ENCODE measurements at regions not wholly inside any gene's neighbourhood (a gene's known extent, or its start where the extent isn't known, plus 50 kb on each side); places are given as distances from the start of the nearest gene placed in this dataset.
"Not testable (repeated sequence)": the region's sequence is repeated elsewhere in the genome, so short reads cannot be mapped to it uniquely, and the experiment has no call there.

- H3K79me2 ChIP-seq (ENCODE audit: insufficient read depth, low read depth) = no peaks in the 10 kb centered on the region
- H3K4me3 ChIP-seq (IDR thresholded peaks at IDR 0.05; ENCODE audit: insufficient read depth, low read depth, low read length) = no peak overlapping the region
- no peak overlapping the region for H2AFZ ChIP-seq (ENCODE audit: low read depth)
- no peak for TF ChIP-seq CTCF (conservative IDR thresholded peaks at IDR 0.05; ENCODE audit: low read depth, low read length)
- H4K20me1 ChIP-seq (ENCODE audit: insufficient read depth) = no peaks in the 10 kb centered on the region
- H3K36me3 ChIP-seq (ENCODE audit: insufficient read depth) = no peaks in the 10 kb centered on the region
- H3K4me1 ChIP-seq (ENCODE audit: low read depth, poor library complexity, severe bottlenecking) = no peaks in the 10 kb centered on the region
- no peaks in the 10 kb centered on the region for H3K27me3 ChIP-seq (ENCODE audit: insufficient read depth, low read depth)
- H3K27ac ChIP-seq = no peak overlapping the region
- H3K9ac ChIP-seq = no peak overlapping the region
- H3K4me2 ChIP-seq = no peak overlapping the region
Measured at GRCh38 chr5:171724468-171725204, 61.0 kb upstream of the SMIM23 start.

GRCh38 chr5:171725205-171725601 is 60.4 kb upstream of the SMIM23 start:
- Histone ChIP-seq H2AFZ (ENCODE audit: low read depth) (no peak overlapping the region), H3K4me1 (ENCODE audit: low read depth, poor library complexity, severe bottlenecking) (no peaks in the 10 kb centered on the region), H3K79me2 (ENCODE audit: insufficient read depth, low read depth) (no peaks in the 10 kb centered on the region), H3K36me3 (ENCODE audit: insufficient read depth) (no peaks in the 10 kb centered on the region), H3K27me3 (ENCODE audit: insufficient read depth, low read depth) (no peaks in the 10 kb centered on the region), H3K9ac (no peak overlapping the region), H3K4me2 (no peak overlapping the region), H3K4me3 (IDR thresholded peaks at IDR 0.05; ENCODE audit: insufficient read depth, low read depth, low read length) (no peak overlapping the region), H4K20me1 (ENCODE audit: insufficient read depth) (no peaks in the 10 kb centered on the region), H3K27ac (no peak overlapping the region)
- TF ChIP-seq CTCF (conservative IDR thresholded peaks at IDR 0.05; ENCODE audit: low read depth, low read length) = no peak

- not testable (repeated sequence) for H3K4me2 ChIP-seq; H3K27ac ChIP-seq; H3K4me1 ChIP-seq (ENCODE audit: low read depth, poor library complexity, severe bottlenecking); H3K4me3 ChIP-seq (IDR thresholded peaks at IDR 0.05; ENCODE audit: insufficient read depth, low read depth, low read length); H4K20me1 ChIP-seq (ENCODE audit: insufficient read depth); H3K36me3 ChIP-seq (ENCODE audit: insufficient read depth); H2AFZ ChIP-seq (ENCODE audit: low read depth); H3K9ac ChIP-seq; H3K79me2 ChIP-seq (ENCODE audit: insufficient read depth, low read depth); H3K27me3 ChIP-seq (ENCODE audit: insufficient read depth, low read depth)
Measured at GRCh38 chr5:171726819-171727218, 58.8 kb upstream of the SMIM23 start.

- Histone ChIP-seq H4K20me1 (ENCODE audit: insufficient read depth) (no peaks in the 10 kb centered on the region), H3K9ac (no peak overlapping the region), H2AFZ (ENCODE audit: low read depth) (no peak overlapping the region), H3K27ac (no peak overlapping the region), H3K27me3 (ENCODE audit: insufficient read depth, low read depth) (no peaks in the 10 kb centered on the region), H3K4me3 (IDR thresholded peaks at IDR 0.05; ENCODE audit: insufficient read depth, low read depth, low read length) (no peak overlapping the region), H3K36me3 (ENCODE audit: insufficient read depth) (no peaks in the 10 kb centered on the region), H3K4me2 (no peak overlapping the region), H3K79me2 (ENCODE audit: insufficient read depth, low read depth) (no peaks in the 10 kb centered on the region), H3K4me1 (ENCODE audit: low read depth, poor library complexity, severe bottlenecking) (no peaks in the 10 kb centered on the region)
- no peak for TF ChIP-seq CTCF (conservative IDR thresholded peaks at IDR 0.05; ENCODE audit: low read depth, low read length)
Measured at GRCh38 chr5:171728686-171729085, 56.9 kb upstream of the SMIM23 start.

Data from KMS-11 (cell line).